Brain pericyte (primary cell): ENCODE measurements at regions not wholly inside any gene's neighbourhood (a gene's known extent, or its start where the extent isn't known, plus 50 kb on each side); places are given as distances from the start of the nearest gene placed in this dataset.

Experiments
- DNase-seq: peaks from one replicate; pipeline ENCODE4 v3.0.0-alpha.2; 2012; ENCODE audit warnings: low read depth, low spot score

GRCh38 chr9:116075191-116075590 lies 78.4 kb upstream of the PAPPA start:
- no peak for DNase-seq

- DNase-seq, result no peak
Measured at GRCh38 chr9:116078640-116079039, 75.0 kb upstream of the PAPPA start.

GRCh38 chr9:116080561-116080960 lies 73.0 kb upstream of the PAPPA start:
- no peak for DNase-seq

GRCh38 chr9:116081435-116082115 lies 72.0 kb upstream of the PAPPA start:
- no peak for DNase-seq

- no peak for DNase-seq
Measured at GRCh38 chr9:116083837-116084236, 69.8 kb upstream of the PAPPA start.

- DNase-seq, result no peak
Measured at GRCh38 chr9:116084497-116084896, 69.1 kb upstream of the PAPPA start.

GRCh38 chr9:116087246-116087645 lies 66.3 kb upstream of the PAPPA start:
- peak; percentile 27 for DNase-seq

GRCh38 chr9:116087751-116088194 lies 65.8 kb upstream of the PAPPA start:
- peak; percentile 39 for DNase-seq

- no peak for DNase-seq
Measured at GRCh38 chr9:116088396-116088795, 65.2 kb upstream of the PAPPA start.

GRCh38 chr9:116090030-116090770 lies 63.4 kb upstream of the PAPPA start:
- no peak for DNase-seq

- no peak for DNase-seq
Measured at GRCh38 chr9:116094846-116095245, 58.7 kb upstream of the PAPPA start.

- no peak for DNase-seq
Measured at GRCh38 chr9:116095403-116095802, 58.2 kb upstream of the PAPPA start.

GRCh38 chr9:116096046-116096445 lies 57.5 kb upstream of the PAPPA start:
- no peak for DNase-seq

GRCh38 chr9:116096853-116097252 lies 56.7 kb upstream of the PAPPA start:
- no peak for DNase-seq

- no peak for DNase-seq
Measured at GRCh38 chr9:116098476-116098875, 55.1 kb upstream of the PAPPA start.

GRCh38 chr9:116099821-116100220 lies 53.8 kb upstream of the PAPPA start:
- DNase-seq, result no peak

GRCh38 chr9:116100711-116101121 lies 52.9 kb upstream of the PAPPA start:
- DNase-seq, result no peak

GRCh38 chr9:116101516-116101915 lies 52.1 kb upstream of the PAPPA start:
- no peak for DNase-seq

- no peak for DNase-seq
Measured at GRCh38 chr9:116102596-116102995, 51.0 kb upstream of the PAPPA start.
